ENCODE measurements at regions not wholly inside any gene's neighbourhood (a gene's known extent, or its start where the extent isn't known, plus 50 kb on each side); places are given as distances from the start of the nearest gene placed in this dataset.

- Histone ChIP-seq H3K27me3 (no peaks in the 10 kb centered on the region), H3K27ac (no peak overlapping the region), H3K4me1 (no peaks in the 10 kb centered on the region), H4K20me1 (no peaks in the 10 kb centered on the region), H3K9me3 (replicated peaks in 1 of 11) (no peaks in the 10 kb centered on the region), H3K4me2 (no peak overlapping the region), H3K4me3 (no peak overlapping the region), H3K36me3 (no peaks in the 10 kb centered on the region), H3K9ac (no peak overlapping the region)
- no peak for TF ChIP-seq Cebpa-rat (IDR thresholded peaks at IDR 0.05)
These were observed 427.2 kb downstream of the ZIC1 start for GRCh38 chr3:147836330-147836729.

GRCh38 chr3:147838652-147839051, 429.5 kb downstream of the ZIC1 start:
- Histone ChIP-seq H3K9me3 (replicated peaks in 1 of 11) (no peaks in the 10 kb centered on the region), H3K4me1 (no peaks in the 10 kb centered on the region)
- TF ChIP-seq Cebpa-rat (IDR thresholded peaks at IDR 0.05): no peak

GRCh38 chr3:147843331-147843730, 434.2 kb downstream of the ZIC1 start:
- H3K27me3 ChIP-seq: no peaks in the 10 kb centered on the region
- no peak for TF ChIP-seq Cebpa-rat (IDR thresholded peaks at IDR 0.05)
- H3K27ac ChIP-seq: no peak overlapping the region
- H3K4me2 ChIP-seq: no peak overlapping the region
- H3K4me3 ChIP-seq: no peak overlapping the region
- H3K36me3 ChIP-seq: no peaks in the 10 kb centered on the region
- H3K9me3 ChIP-seq (replicated peaks in 1 of 11): no peaks in the 10 kb centered on the region
- H4K20me1 ChIP-seq: no peaks in the 10 kb centered on the region
- no peak overlapping the region for H3K9ac ChIP-seq
- no peaks in the 10 kb centered on the region for H3K4me1 ChIP-seq

More at GRCh38 chr3:147838652-147839051, 429.5 kb downstream of the ZIC1 start:
- Histone ChIP-seq H3K36me3 (no peaks in the 10 kb centered on the region), H3K27me3 (no peaks in the 10 kb centered on the region), H3K4me2 (no peak overlapping the region), H3K27ac (no peak overlapping the region), H3K4me3 (no peak overlapping the region), H3K9ac (no peak overlapping the region), H4K20me1 (no peaks in the 10 kb centered on the region)

- Histone ChIP-seq H3K4me2 (no peak overlapping the region), H3K27ac (no peak overlapping the region), H3K36me3 (no peaks in the 10 kb centered on the region), H3K27me3 (no peaks in the 10 kb centered on the region), H3K4me1 (no peaks in the 10 kb centered on the region), H3K4me3 (no peak overlapping the region), H3K9me3 (replicated peaks in 1 of 11) (no peaks in the 10 kb centered on the region), H4K20me1 (no peaks in the 10 kb centered on the region), H3K9ac (no peak overlapping the region)
- no peak for TF ChIP-seq Cebpa-rat (IDR thresholded peaks at IDR 0.05)
These were observed 437.1 kb downstream of the ZIC1 start for GRCh38 chr3:147846293-147846692.

- Histone ChIP-seq H3K4me2 (no peak overlapping the region), H3K9me3 (replicated peaks in 1 of 11) (no peaks in the 10 kb centered on the region), H3K27me3 (no peaks in the 10 kb centered on the region), H3K27ac (no peak overlapping the region), H3K4me1 (no peaks in the 10 kb centered on the region), H3K36me3 (no peaks in the 10 kb centered on the region), H4K20me1 (no peaks in the 10 kb centered on the region), H3K4me3 (no peak overlapping the region), H3K9ac (no peak overlapping the region)
- no peak for TF ChIP-seq Cebpa-rat (IDR thresholded peaks at IDR 0.05)
These were observed 437.8 kb downstream of the ZIC1 start for GRCh38 chr3:147846854-147847478.

GRCh38 chr3:147851062-147851461, 441.9 kb downstream of the ZIC1 start:
- H3K27ac ChIP-seq: no peak overlapping the region
- no peak overlapping the region for H3K9ac ChIP-seq
- no peaks in the 10 kb centered on the region for H3K9me3 ChIP-seq (replicated peaks in 1 of 11)
- H3K4me1 ChIP-seq: no peaks in the 10 kb centered on the region
- no peak overlapping the region for H3K4me2 ChIP-seq
- no peak overlapping the region for H3K4me3 ChIP-seq
- no peaks in the 10 kb centered on the region for H4K20me1 ChIP-seq
- TF ChIP-seq Cebpa-rat (IDR thresholded peaks at IDR 0.05): no peak
- H3K27me3 ChIP-seq: no peaks in the 10 kb centered on the region
- H3K36me3 ChIP-seq: no peaks in the 10 kb centered on the region

- Histone ChIP-seq H3K9ac (no peak overlapping the region), H3K9me3 (replicated peaks in 1 of 11) (peaks cover 0 to 6% (median 0%) of the 10 kb centered on the region in 11 experiments; a peak in 2 of 22 replicates), H3K27ac (no peak overlapping the region), H3K27me3 (no peaks in the 10 kb centered on the region), H3K36me3 (no peaks in the 10 kb centered on the region), H4K20me1 (no peaks in the 10 kb centered on the region), H3K4me3 (no peak overlapping the region), H3K4me1 (no peaks in the 10 kb centered on the region), H3K4me2 (no peak overlapping the region)
- no peak for TF ChIP-seq Cebpa-rat (IDR thresholded peaks at IDR 0.05)
These were observed 445.4 kb downstream of the ZIC1 start for GRCh38 chr3:147854542-147854941.

- Histone ChIP-seq H3K4me3 (no peak overlapping the region), H3K4me1 (no peaks in the 10 kb centered on the region), H3K9me3 (replicated peaks in 1 of 11) (peaks cover 37 to 48% (median 42%) of the 10 kb centered on the region in 11 experiments), H3K4me2 (no peak overlapping the region), H3K27me3 (no peaks in the 10 kb centered on the region), H3K36me3 (no peaks in the 10 kb centered on the region), H3K27ac (no peak overlapping the region), H3K9ac (no peak overlapping the region), H4K20me1 (no peaks in the 10 kb centered on the region)
- TF ChIP-seq Cebpa-rat (IDR thresholded peaks at IDR 0.05): no peak
These were observed 455.7 kb downstream of the ZIC1 start for GRCh38 chr3:147864754-147865354.

- H3K4me1 ChIP-seq: no peaks in the 10 kb centered on the region
- no peak for TF ChIP-seq Cebpa-rat (IDR thresholded peaks at IDR 0.05)
- H3K4me3 ChIP-seq: no peak overlapping the region
- H3K4me2 ChIP-seq: no peak overlapping the region
- peaks cover 37 to 48% (median 42%) of the 10 kb centered on the region in 11 experiments for H3K9me3 ChIP-seq (replicated peaks in 1 of 11)
- H3K27ac ChIP-seq: no peak overlapping the region
- H3K27me3 ChIP-seq: no peaks in the 10 kb centered on the region
- no peaks in the 10 kb centered on the region for H4K20me1 ChIP-seq
- H3K9ac ChIP-seq: no peak overlapping the region
- H3K36me3 ChIP-seq: no peaks in the 10 kb centered on the region
These were observed 457.4 kb downstream of the ZIC1 start for GRCh38 chr3:147866561-147866960.

GRCh38 chr3:147872568-147872967, 463.4 kb downstream of the ZIC1 start:
- no peaks in the 10 kb centered on the region for H3K36me3 ChIP-seq
- H4K20me1 ChIP-seq: no peaks in the 10 kb centered on the region
- H3K4me2 ChIP-seq: no peak overlapping the region
- no peaks in the 10 kb centered on the region for H3K4me1 ChIP-seq
- no peak overlapping the region for H3K27ac ChIP-seq
- TF ChIP-seq Cebpa-rat (IDR thresholded peaks at IDR 0.05): no peak
- H3K4me3 ChIP-seq: no peak overlapping the region
- peaks cover 3 to 8% (median 4%) of the 10 kb centered on the region in 11 experiments; a peak in 11 of 22 replicates for H3K9me3 ChIP-seq (replicated peaks in 1 of 11)
- no peak overlapping the region for H3K9ac ChIP-seq
- H3K27me3 ChIP-seq: no peaks in the 10 kb centered on the region
